Endothelial cell of umbilical vein (primary cell): ENCODE measurements at regions not wholly inside any gene's neighbourhood (a gene's known extent, or its start where the extent isn't known, plus 50 kb on each side); places are given as distances from the start of the nearest gene placed in this dataset.

ENCODE experiments used
- BruUV-seq: library from RNA; stranded (reverse); fragments of 400-500 nt; replicated peaks from 2 replicates; lab custom pipeline; 2021; lab: Mats Ljungman, UMichigan
- CTCF ChIA-PET: fragments of 300-600, 350-600 bp; sonication (Branson Sonifier 250); formaldehyde crosslinking; loops from one replicate; lab custom pipeline; 2021; ENCODE audit warnings: antibody characterized with exemption, inconsistent platforms; lab: Charles Lee
- POLR2A ChIA-PET: fragments of 300-600, 350-600 bp; sonication (Branson Sonifier 250); formaldehyde crosslinking; loops from one replicate; lab custom pipeline; 2021; ENCODE audit warnings: antibody characterized with exemption, inconsistent platforms; lab: Charles Lee
- DNase-seq: peaks from one replicate; pipeline ENCODE4 v3.0.0-alpha.2; 2011; ENCODE audit warnings: low read depth, low spot score
- FAIRE-seq: peaks from 2 replicates; lab custom pipeline; 2011; peaks lifted over from hg19 to GRCh38; lab: Jason Lieb, UNC
- H2AFZ ChIP-seq: 2 replicates; pipeline ENCODE4 v1.6.0; 2012; ENCODE audit warnings: low read depth, low read length, control low read depth, inconsistent platforms
- H3K27ac ChIP-seq: 2 replicates; pipeline ENCODE4 v1.5.1; 2011; ENCODE audit warnings: low read depth, mild to moderate bottlenecking, control low read depth, low read length, moderate library complexity; ENCODE audit not compliant: insufficient read depth
- H3K27me3 ChIP-seq, 2 experiments: 2 replicates each; pipeline versions ENCODE4 v1.6.0 to v1.6.1; 2011; ENCODE audit warnings: low read length in 2 of 2, mixed read lengths in 1 of 2; ENCODE audit not compliant: control insufficient read depth in 2 of 2, insufficient read depth in 2 of 2
- H3K36me3 ChIP-seq, 2 experiments: 2 replicates in 1 of 2; 3 replicates in 1 of 2; pipeline ENCODE4 v1.5.1; 2011; ENCODE audit warnings: low read length in 2 of 2, mild to moderate bottlenecking in 1 of 2, moderate library complexity in 1 of 2; ENCODE audit not compliant: control insufficient read depth in 2 of 2, insufficient read depth in 2 of 2; ENCODE audit errors: extremely low read depth in 1 of 2
- H3K4me1 ChIP-seq: 3 replicates; pipeline ENCODE4 v1.5.1; 2011; ENCODE audit warnings: mild to moderate bottlenecking, low read length; ENCODE audit not compliant: control insufficient read depth, insufficient read depth; ENCODE audit errors: extremely low read depth
- H3K4me2 ChIP-seq: 2 replicates; pipeline ENCODE4 v1.6.1; 2011; ENCODE audit warnings: low read length, control low read depth, mixed read lengths; ENCODE audit not compliant: insufficient read depth
- H3K4me3 ChIP-seq, 3 experiments: fragments of 200-600 bp in 1 of 3; sonication (generic), shearing (Covaris generic) in 1 of 3; replicated peaks in 1 of 3; 2 replicates each; pipeline ENCODE4 v1.5.1; 2011 to 2016; ENCODE audit warnings: control low read depth in 3 of 3, low read length in 3 of 3, mild to moderate bottlenecking in 2 of 3, inconsistent platforms in 1 of 3, low read depth in 1 of 3, moderate library complexity in 1 of 3; ENCODE audit not compliant: insufficient read depth in 1 of 3
- H3K79me2 ChIP-seq: 2 replicates; pipeline ENCODE4 v1.6.0; 2012; ENCODE audit warnings: low read length, inconsistent platforms; ENCODE audit not compliant: control insufficient read depth, insufficient read depth
- H3K9ac ChIP-seq: replicated peaks from 2 replicates; pipeline ENCODE3; 2011; ENCODE audit warnings: low read length, control low read depth; ENCODE audit not compliant: insufficient read depth; ENCODE audit errors: extremely low read depth
- H3K9me1 ChIP-seq: replicated peaks from 3 replicates; pipeline ENCODE4 v1.6.0; 2011; ENCODE audit warnings: mild to moderate bottlenecking, low read length; ENCODE audit not compliant: control insufficient read depth, insufficient read depth; ENCODE audit errors: extremely low read depth
- H3K9me3 ChIP-seq: replicated peaks from 2 replicates; pipeline ENCODE4 v1.5.1; 2012; ENCODE audit warnings: low read length, inconsistent platforms; ENCODE audit not compliant: control insufficient read depth, insufficient read depth
- H4K20me1 ChIP-seq: replicated peaks from 2 replicates; pipeline ENCODE3; 2011; ENCODE audit warnings: mild to moderate bottlenecking, low read length; ENCODE audit not compliant: control insufficient read depth, insufficient read depth; ENCODE audit errors: extremely low read depth
- CTCF ChIP-seq, 2 donors: IDR thresholded peaks; 1 replicate in 1 of 2; 2 replicates in 1 of 2; pipeline ENCODE4 v1.5.1; 2011; ENCODE audit warnings: low read length in 2 of 2, mild to moderate bottlenecking in 2 of 2, moderate library complexity in 2 of 2, control low read depth in 1 of 2, inconsistent platforms in 1 of 2, low read depth in 1 of 2; ENCODE audit not compliant: insufficient read depth in 1 of 2; ENCODE audit errors: extremely low read depth in 1 of 2
- EZH2 ChIP-seq: IDR thresholded peaks from 2 replicates; pipeline ENCODE4 v1.6.1; 2012; ENCODE audit warnings: borderline replicate concordance, low read depth, mild to moderate bottlenecking, moderate library complexity, low read length, inconsistent platforms; ENCODE audit not compliant: severe bottlenecking
- FOS ChIP-seq: IDR thresholded peaks from 2 replicates; pipeline ENCODE4 v1.6.1; 2011; ENCODE audit warnings: mild to moderate bottlenecking, low read length, moderate library complexity, borderline replicate concordance; ENCODE audit not compliant: insufficient read depth
- GATA2 ChIP-seq: IDR thresholded peaks from 2 replicates; pipeline ENCODE4 v1.7.0; 2011; ENCODE audit warnings: low read depth, mild to moderate bottlenecking, moderate library complexity, mixed read lengths, low read length; ENCODE audit not compliant: insufficient read length, insufficient read depth
- JUN ChIP-seq: IDR thresholded peaks from 2 replicates; pipeline ENCODE4 v1.6.1; 2011; ENCODE audit warnings: borderline replicate concordance, low read depth; ENCODE audit not compliant: insufficient read length, insufficient read depth
- MAX ChIP-seq: IDR thresholded peaks from 2 replicates; pipeline ENCODE4 v1.6.1; 2011; ENCODE audit not compliant: insufficient read depth, insufficient read length
- MYC ChIP-seq: IDR thresholded peaks from one replicate; pipeline ENCODE4 v1.6.1; 2011; ENCODE audit warnings: mild to moderate bottlenecking, low read depth, low read length
- POLR2A ChIP-seq: IDR thresholded peaks from 2 replicates; pipeline ENCODE4 v1.6.1; 2012; ENCODE audit warnings: low read depth, mild to moderate bottlenecking, control low read depth, low read length
- POLR2AphosphoS5 ChIP-seq: IDR thresholded peaks from 2 replicates; pipeline ENCODE4 v1.6.1; 2012; ENCODE audit warnings: low read depth, mild to moderate bottlenecking, control low read depth, low read length, moderate library complexity; ENCODE audit not compliant: insufficient read depth
- dilution Hi-C: fragments of 300-500 bp; cut with MboI; formaldehyde crosslinking; loops from one replicate; pipeline ENCODE4 v1.15.0; 2019; ENCODE audit warnings: low sequenced_read_pairs; ENCODE audit not compliant: extremely low pct_ligation_motif_present
- intact Hi-C: fragments of 100-400 bp; cut with micrococcal nuclease; formaldehyde crosslinking; loops from one replicate; pipeline ENCODE4 v1.10.0; 2022

GRCh38 chr3:17852217-17852616 is 109.8 kb upstream of the TBC1D5 start:
- H3K79me2 ChIP-seq: no peaks in the 10 kb centered on the region
- intact Hi-C loops: no loop called here
- no peaks in the 10 kb centered on the region for H3K9me1 ChIP-seq
- H3K27me3 ChIP-seq: no peaks in the 10 kb centered on the region
- ChIA-PET POLR2A (no interaction called here), CTCF (interaction anchor here (1.4 kb wide), 1 partner anchor 11 kb away, joined by 5 read pairs; no protein-coding TSS in a partner anchor)
- FAIRE-seq: no peak
- H3K9ac ChIP-seq: no peak overlapping the region
- H3K4me1 ChIP-seq: no peaks in the 10 kb centered on the region
- DNase-seq: no peak
- BruUV-seq: no TSS peak
- H4K20me1 ChIP-seq: no peaks in the 10 kb centered on the region
- H3K27ac ChIP-seq: no peak overlapping the region
- H3K9me3 ChIP-seq: no peaks in the 10 kb centered on the region
- no peak overlapping the region for H3K4me2 ChIP-seq
- TF ChIP-seq CTCF (IDR thresholded peaks at IDR 0.05; ENCODE audit: extremely low read depth in 1 of 2, insufficient read depth in 1 of 2, low read depth in 1 of 2, low read length in 2 of 2): no peak
- no peak for TF ChIP-seq POLR2AphosphoS5
- TF ChIP-seq FOS: no peak
- no peak for TF ChIP-seq EZH2
- no peak overlapping the region for H3K4me3 ChIP-seq
- no peak overlapping the region for H2AFZ ChIP-seq
- dilution Hi-C loops: no loop called here
- no peaks in the 10 kb centered on the region for H3K36me3 ChIP-seq

GRCh38 chr3:17850448-17850847 is 108.0 kb upstream of the TBC1D5 start:
- Histone ChIP-seq H3K4me2 (no peak overlapping the region), H2AFZ (no peak overlapping the region), H3K4me3 (no peak overlapping the region), H3K9me1 (no peaks in the 10 kb centered on the region), H3K9me3 (no peaks in the 10 kb centered on the region), H3K27me3 (no peaks in the 10 kb centered on the region), H3K79me2 (no peaks in the 10 kb centered on the region), H3K9ac (no peak overlapping the region), H3K4me1 (no peaks in the 10 kb centered on the region), H3K36me3 (no peaks in the 10 kb centered on the region), H3K27ac (no peak overlapping the region), H4K20me1 (no peaks in the 10 kb centered on the region)
- DNase-seq: no peak
- CTCF ChIA-PET: interaction anchor here (0.6 kb wide), 1 partner anchor 9 kb away, joined by 3 read pairs; no protein-coding TSS in a partner anchor
- intact Hi-C loops (no loop called here), dilution Hi-C loops (no loop called here)
- BruUV-seq: no TSS peak
- POLR2A ChIA-PET: no interaction called here
- FAIRE-seq: no peak
- no peak for TF ChIP-seq EZH2
- no peak for TF ChIP-seq MAX
- TF ChIP-seq JUN: no peak
- TF ChIP-seq POLR2AphosphoS5: no peak
- no peak for TF ChIP-seq POLR2A
- no peak for TF ChIP-seq MYC
- no peak for TF ChIP-seq CTCF (IDR thresholded peaks at IDR 0.05; ENCODE audit: extremely low read depth in 1 of 2, insufficient read depth in 1 of 2, low read depth in 1 of 2, low read length in 2 of 2)
- TF ChIP-seq FOS: no peak
- no peak for TF ChIP-seq GATA2
